ENCODE measurements at regions not wholly inside any gene's neighbourhood (a gene's known extent, or its start where the extent isn't known, plus 50 kb on each side); places are given as distances from the start of the nearest gene placed in this dataset.
A peak's percentile ranks its signal among the peaks of the same experiment; 100 is the strongest.
"Not testable (repeated sequence)": the region's sequence is repeated elsewhere in the genome, so short reads cannot be mapped to it uniquely, and the experiment has no call there.

GRCh38 chr3:51588724-51589123 lies 50.2 kb downstream of the RAD54L2 start:
- peak in 1 of 2 donors; percentile 46 for DNase-seq (ENCODE audit: low read depth in 2 of 2)

DNA sequence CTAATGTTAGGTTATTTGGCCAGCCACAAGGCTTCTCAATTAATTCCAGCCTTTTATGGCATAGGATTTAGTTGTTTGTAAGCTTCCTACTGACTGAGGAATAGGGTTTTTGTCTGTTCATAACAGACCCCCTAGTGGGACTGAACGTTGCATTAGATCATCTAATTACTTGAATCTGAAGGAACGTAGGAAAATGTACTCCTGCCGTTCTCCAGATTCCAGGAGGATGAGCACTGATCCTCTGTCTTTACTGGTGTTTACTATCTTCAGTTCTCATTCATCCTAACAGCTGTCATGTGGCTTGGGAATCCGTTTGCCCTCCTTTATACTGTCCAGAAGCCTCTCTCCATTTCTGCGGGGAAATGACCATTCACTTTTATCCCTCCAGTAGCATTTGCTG lies 52.7 kb downstream of the RAD54L2 start:
- DNase-seq (ENCODE audit: low read depth in 2 of 2) = no peak

DNA sequence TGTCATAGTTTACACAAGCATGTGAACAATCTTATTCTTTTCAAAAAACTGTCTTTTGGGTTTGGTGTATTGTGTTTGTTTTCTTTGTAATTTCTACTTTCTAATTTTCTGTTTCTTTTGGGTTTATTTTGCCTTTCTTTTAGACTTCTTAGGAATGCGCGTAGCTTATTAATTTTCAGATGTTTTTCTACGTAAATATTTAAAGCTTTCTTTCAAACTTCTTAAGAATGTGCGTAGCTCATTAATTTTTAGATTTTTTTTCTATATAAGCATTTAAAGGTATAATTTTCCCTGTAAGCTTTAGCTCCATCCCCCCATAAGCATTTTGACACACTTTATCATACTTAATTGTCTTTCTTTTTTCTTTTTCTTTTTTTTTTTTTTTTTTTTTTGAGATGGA lies 55.2 kb downstream of the RAD54L2 start:
- DNase-seq (ENCODE audit: low read depth in 2 of 2) = no peak

- not testable (repeated sequence) for DNase-seq (ENCODE audit: low read depth in 2 of 2)
These were observed 61.1 kb downstream of the RAD54L2 start for GRCh38 chr3:51599638-51600037.

DNA sequence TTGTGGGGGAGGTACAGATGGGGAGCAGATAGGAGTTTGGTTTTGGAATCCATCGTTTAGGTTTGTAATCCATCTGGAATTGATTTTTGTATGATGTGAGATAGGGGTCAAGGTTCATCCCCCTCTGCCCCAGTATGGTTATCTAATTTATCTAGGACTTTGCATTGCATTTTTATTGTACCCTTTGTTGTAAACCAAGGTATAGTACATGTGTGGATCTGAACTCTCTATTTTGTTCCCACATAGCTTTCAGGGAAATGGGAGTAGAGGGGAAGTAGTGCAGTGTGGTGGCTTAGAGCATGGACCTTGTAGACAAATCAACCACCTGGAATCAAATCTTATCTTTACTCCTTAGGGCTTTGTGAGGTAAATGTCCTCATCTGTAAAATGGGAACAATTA lies 65.7 kb downstream of the RAD54L2 start:
- DNase-seq (ENCODE audit: low read depth in 2 of 2) = no peak

GRCh38 chr3:51605938-51606337 lies 65.1 kb upstream of the TEX264 start:
- DNase-seq (ENCODE audit: low read depth in 2 of 2) = no peak

GRCh38 chr3:51606871-51607270 lies 64.2 kb upstream of the TEX264 start:
- DNase-seq (ENCODE audit: low read depth in 2 of 2) = not testable (repeated sequence)

DNA sequence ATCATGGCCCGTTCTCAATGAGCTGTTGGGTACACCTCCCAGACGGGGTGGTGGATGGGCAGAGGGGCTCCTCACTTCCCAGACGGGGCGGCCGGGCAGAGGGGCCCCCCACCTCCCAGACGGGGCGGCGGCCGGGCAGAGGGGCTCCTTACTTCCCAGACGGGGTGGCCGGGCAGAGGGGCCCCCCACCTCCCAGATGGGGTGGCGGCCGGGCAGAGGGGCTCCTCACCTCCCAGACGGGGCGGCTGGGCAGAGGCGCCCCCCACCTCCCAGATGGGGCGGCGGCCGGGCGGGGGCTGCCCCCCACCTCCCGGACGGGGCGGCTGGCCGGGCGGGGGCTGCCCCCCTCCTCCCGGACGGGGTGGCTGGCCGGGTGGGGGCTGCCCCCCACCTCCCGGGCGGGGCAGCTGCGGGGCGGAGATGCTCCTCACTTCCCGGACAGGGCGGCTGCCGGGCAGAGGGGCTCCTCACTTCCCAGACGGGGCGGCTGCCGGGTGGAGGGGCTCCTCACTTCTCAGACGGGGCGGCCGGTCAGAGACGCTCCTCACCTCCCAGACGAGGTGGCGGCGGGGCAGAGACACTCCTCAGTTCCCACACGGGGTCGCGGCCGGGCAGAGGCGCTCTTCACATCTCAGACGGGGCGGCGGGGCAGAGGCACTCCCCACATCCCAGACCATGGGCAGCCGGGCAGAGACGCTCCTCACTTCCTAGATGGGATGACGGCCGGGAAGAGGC lies 63.3 kb upstream of the TEX264 start:
- DNase-seq (ENCODE audit: low read depth in 2 of 2) = not testable (repeated sequence)

DNA sequence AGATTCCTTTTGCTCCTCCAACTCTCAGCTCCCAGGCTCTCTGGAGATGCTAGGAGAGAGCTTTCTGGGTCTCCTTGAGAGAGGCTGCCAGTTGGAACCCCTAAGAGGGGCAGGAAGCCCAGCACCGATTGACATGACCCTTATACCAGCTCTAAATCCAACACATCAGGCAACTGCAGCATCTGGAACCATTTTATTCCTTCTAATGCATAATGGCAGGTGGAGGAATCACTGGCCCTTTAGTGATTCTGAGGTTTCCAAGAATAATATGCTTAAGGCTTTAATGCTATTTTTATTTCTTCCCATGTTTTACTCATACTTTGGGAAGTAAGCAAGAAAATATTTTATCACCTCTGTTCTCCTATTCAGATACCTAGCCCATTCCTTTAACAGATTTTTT lies 60.3 kb upstream of the TEX264 start:
- no peak for DNase-seq (ENCODE audit: low read depth in 2 of 2)

DNA sequence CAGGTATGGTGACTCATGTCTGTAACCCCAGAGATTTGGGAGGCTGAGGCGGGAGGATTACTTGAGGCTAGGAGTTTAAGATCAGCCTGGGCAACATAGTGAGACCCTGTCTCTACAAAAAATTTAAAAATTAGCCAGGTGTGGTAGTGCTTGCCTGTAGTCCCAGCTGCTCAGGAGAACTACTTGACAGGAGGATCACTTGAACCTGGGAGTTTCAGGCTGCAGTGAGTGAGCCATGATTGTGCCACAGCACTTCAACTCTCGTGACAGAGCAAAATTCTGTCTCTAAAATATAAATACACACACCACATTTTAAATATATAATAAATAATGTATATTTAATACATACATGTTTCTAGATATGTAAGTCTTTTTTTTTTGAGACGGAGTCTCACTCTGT lies 53.5 kb upstream of the TEX264 start:
- DNase-seq (ENCODE audit: low read depth in 2 of 2) = no peak

GRCh38 chr3:51618038-51618437 lies 53.0 kb upstream of the TEX264 start:
- DNase-seq (ENCODE audit: low read depth in 2 of 2) = not testable (repeated sequence)

- DNase-seq (ENCODE audit: low read depth in 2 of 2) = no peak
These were observed 52.6 kb upstream of the TEX264 start for GRCh38 chr3:51618496-51618895.

DNA sequence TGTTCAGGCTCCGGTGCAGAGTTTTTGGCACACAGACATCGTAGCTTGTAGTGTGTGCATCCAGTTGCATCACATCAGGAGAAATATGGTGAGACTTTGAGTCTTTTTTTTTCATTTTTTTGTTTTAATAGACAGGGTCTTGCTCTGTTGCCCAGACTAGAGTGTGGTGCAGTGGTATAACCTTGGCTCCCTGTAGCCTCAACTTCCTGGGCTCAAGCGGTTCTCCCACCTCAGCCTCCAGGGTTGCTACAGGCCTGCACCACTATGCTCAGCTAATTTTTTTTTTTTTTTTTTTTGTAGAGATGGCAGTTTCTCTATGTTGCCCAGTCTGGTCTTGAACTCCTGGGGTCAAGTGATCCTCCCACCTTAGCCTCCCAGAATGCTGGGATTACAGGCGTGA lies 51.1 kb upstream of the TEX264 start:
- DNase-seq (ENCODE audit: low read depth in 2 of 2) = no peak

- DNase-seq (ENCODE audit: low read depth in 2 of 2) = no peak
These were observed 50.5 kb upstream of the TEX264 start for GRCh38 chr3:51620543-51620942.

- DNase-seq (ENCODE audit: low read depth in 2 of 2) = no peak
These were observed 49.8 kb upstream of the TEX264 start for GRCh38 chr3:51621091-51621892.

Measured in dermis microvascular lymphatic vessel endothelial cell (primary cell).